ENCODE measurements at regions not wholly inside any gene's neighbourhood (a gene's known extent, or its start where the extent isn't known, plus 50 kb on each side); places are given as distances from the start of the nearest gene placed in this dataset.

DNA sequence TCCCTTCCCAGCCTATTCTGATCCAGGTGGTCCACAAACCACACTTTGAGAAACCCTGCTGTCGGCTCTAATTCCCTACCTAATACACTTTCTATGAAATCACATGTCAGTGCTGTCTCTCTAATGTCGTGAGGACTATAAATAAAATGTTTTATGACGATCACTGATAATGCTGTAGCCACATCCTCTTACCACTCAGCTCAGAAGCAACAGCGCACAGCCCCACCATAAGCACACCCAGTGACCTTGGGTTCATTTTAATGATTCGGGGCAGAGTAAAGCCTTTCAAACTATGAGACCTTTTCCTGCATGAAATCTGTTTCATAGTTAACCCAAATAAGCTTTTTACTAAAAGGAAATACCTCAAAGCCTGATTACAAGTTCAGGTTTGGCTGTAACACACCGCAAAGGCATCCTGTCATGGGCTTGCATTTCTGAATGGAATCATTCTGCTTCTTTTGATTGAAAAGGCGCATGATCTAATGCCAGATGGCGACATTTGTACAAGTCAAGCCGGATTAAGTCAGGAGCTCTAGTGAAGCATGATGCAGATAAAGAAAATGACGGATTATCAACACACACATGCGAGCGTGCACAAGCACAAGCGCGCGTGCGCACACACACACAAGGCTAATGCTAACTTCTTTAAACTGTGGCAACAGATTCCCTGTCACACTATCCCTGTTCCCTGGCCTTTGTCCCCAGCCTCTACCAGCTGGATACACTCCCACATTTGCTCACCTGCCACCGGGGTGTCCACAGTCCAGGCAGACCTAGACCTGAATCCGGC is 180.5 kb upstream of the PDE1C start:
- DNase-seq (ENCODE audit: extremely low read depth, low read depth) = no peak

DNA sequence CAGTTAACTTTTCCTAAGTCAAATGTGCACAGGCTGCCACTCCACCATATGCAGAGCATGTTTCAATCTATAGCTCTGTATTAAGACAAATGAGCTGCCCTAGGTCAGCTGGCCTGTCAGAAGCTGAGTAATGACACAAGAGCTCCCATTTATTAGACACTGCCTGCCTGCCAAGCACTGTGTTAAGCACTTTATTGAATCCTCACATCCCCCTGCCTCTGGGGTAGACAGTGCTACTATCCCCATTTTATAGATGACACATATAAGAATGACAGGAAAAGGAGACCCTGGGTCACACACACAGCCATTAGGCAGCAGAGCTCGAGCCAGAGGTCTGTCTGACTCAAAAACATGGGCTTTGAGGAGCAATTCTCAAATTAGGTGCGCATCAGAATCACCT is 179.8 kb upstream of the PDE1C start:
- TF ChIP-seq, protein P1, sequence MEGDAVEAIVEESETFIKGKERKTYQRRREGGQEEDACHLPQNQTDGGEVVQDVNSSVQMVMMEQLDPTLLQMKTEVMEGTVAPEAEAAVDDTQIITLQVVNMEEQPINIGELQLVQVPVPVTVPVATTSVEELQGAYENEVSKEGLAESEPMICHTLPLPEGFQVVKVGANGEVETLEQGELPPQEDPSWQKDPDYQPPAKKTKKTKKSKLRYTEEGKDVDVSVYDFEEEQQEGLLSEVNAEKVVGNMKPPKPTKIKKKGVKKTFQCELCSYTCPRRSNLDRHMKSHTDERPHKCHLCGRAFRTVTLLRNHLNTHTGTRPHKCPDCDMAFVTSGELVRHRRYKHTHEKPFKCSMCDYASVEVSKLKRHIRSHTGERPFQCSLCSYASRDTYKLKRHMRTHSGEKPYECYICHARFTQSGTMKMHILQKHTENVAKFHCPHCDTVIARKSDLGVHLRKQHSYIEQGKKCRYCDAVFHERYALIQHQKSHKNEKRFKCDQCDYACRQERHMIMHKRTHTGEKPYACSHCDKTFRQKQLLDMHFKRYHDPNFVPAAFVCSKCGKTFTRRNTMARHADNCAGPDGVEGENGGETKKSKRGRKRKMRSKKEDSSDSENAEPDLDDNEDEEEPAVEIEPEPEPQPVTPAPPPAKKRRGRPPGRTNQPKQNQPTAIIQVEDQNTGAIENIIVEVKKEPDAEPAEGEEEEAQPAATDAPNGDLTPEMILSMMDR (IDR thresholded peaks at IDR 0.05; ENCODE audit: low read depth, low read length) = no peak
- DNase-seq (ENCODE audit: extremely low read depth, low read depth) = no peak

More for the DNA sequence above, 180.5 kb upstream of the PDE1C start:
- TF ChIP-seq, protein P1 (IDR thresholded peaks at IDR 0.05; ENCODE audit: low read depth, low read length) = no peak

GRCh38 chr7:32248522-32248921 is 178.3 kb upstream of the PDE1C start:
- no peak for DNase-seq (ENCODE audit: extremely low read depth, low read depth)
- TF ChIP-seq, protein P1 (IDR thresholded peaks at IDR 0.05; ENCODE audit: low read depth, low read length) = no peak

GRCh38 chr7:32244806-32245345 is 174.7 kb upstream of the PDE1C start:
- TF ChIP-seq, protein P1 (IDR thresholded peaks at IDR 0.05; ENCODE audit: low read depth, low read length) = no peak
- no peak for DNase-seq (ENCODE audit: extremely low read depth, low read depth)

DNA sequence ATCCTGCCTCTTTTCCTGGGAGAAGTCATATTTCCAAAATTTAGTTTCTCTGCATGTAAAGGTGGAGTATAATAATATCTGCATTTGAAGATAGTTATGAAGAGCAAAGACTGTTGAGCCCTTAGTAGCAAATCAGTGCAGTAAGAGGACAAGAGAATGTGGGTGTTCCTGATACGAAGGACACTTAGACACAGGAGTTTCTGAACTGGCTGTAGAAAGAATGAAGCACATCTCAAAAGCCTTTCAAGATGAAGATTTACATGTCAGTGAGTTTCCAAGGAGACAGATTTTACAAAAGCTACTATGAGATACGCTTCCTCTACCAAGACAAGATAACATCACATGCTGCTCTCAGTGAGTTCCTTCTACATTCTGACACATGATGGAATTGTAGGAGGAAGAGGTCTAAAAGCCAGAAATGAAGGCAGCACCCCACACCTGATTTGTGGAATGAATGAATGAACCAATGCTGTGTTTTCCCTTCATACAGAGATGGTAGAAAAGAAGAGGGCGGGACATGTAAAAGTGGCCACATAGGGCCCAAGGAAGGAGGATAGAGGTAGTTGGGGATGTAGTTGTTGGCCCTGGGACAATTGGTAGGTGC is 173.6 kb upstream of the PDE1C start:
- TF ChIP-seq, protein P1 (IDR thresholded peaks at IDR 0.05; ENCODE audit: low read depth, low read length) = no peak
- no peak for DNase-seq (ENCODE audit: extremely low read depth, low read depth)

- DNase-seq (ENCODE audit: extremely low read depth, low read depth) = no peak
- TF ChIP-seq, protein P1 (IDR thresholded peaks at IDR 0.05; ENCODE audit: low read depth, low read length) = no peak
These were observed 172.2 kb upstream of the PDE1C start for GRCh38 chr7:32242436-32242835.

DNA sequence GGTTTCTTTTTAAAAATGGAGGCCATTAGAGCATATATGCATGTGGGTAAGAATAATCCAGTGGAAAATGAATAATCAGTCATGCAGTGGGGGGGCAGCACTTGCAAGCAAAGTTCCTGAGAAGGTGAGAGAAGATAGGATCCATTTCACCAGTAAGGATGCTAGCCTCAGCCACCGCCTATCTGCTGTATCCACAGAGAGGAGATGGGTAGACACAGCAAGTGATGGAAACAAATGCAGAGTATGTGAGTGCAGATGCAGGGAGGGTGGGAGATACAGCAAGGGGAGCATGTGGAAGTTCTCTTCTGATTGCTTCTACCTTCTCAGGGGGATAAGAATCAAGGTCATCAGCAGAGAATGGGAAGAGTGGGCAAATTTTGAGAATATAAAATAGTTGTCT is 171.4 kb upstream of the PDE1C start:
- no peak for DNase-seq (ENCODE audit: extremely low read depth, low read depth)
- TF ChIP-seq, protein P1 (IDR thresholded peaks at IDR 0.05; ENCODE audit: low read depth, low read length) = no peak
